PC-9 (cell line): ENCODE measurements at regions not wholly inside any gene's neighbourhood (a gene's known extent, or its start where the extent isn't known, plus 50 kb on each side); places are given as distances from the start of the nearest gene placed in this dataset.

Experiments used
- BruUV-seq: library from RNA; stranded (reverse); fragments of 400-500 nt; replicated peaks from 2 replicates; lab custom pipeline; 2021; lab: Mats Ljungman, UMichigan
- CTCF ChIA-PET: fragments of 300-600 bp; sonication (Branson Sonifier 250); formaldehyde crosslinking; loops from one replicate; lab custom pipeline; 2022; ENCODE audit warnings: antibody characterized with exemption; lab: Charles Lee
- POLR2A ChIA-PET: fragments of 300-600 bp; sonication (Branson Sonifier 250); formaldehyde crosslinking; loops from one replicate; lab custom pipeline; 2022; ENCODE audit warnings: antibody characterized with exemption; ENCODE audit not compliant: unreplicated experiment; lab: Charles Lee
- DNase-seq, 2 experiments: peaks; one replicate each; pipeline versions ENCODE4 v3.0.0 to v3.0.0-alpha.2; 2015 to 2022; ENCODE audit warnings: mixed read lengths in 1 of 2
- H2AFZ ChIP-seq: fragments of 200-600 bp; sonication (generic); 2 replicates; pipeline ENCODE4 v1.8.1; 2017; ENCODE audit warnings: antibody characterized with exemption
- H3F3A ChIP-seq: fragments of 200-600 bp; sonication (generic); 2 replicates; pipeline ENCODE4 v1.8.1; 2017; ENCODE audit warnings: antibody characterized with exemption, mild to moderate bottlenecking, low read depth; ENCODE audit not compliant: insufficient read depth
- H3K27ac ChIP-seq: fragments of 200-600 bp; sonication (generic); 2 replicates; pipeline ENCODE4 v1.6.1; 2016; ENCODE audit warnings: mixed run types
- H3K27me3 ChIP-seq: fragments of 200-600 bp; sonication (generic); 2 replicates; pipeline ENCODE4 v1.6.1; 2016; ENCODE audit warnings: low read depth, mixed run types; ENCODE audit not compliant: insufficient read depth
- H3K36me3 ChIP-seq: fragments of 200-600 bp; sonication (generic); 2 replicates; pipeline ENCODE4 v1.6.1; 2016; ENCODE audit warnings: low read depth, mixed run types
- H3K4me1 ChIP-seq: fragments of 200-600 bp; sonication (generic); replicated peaks from 2 replicates; pipeline ENCODE4 v1.6.1; 2016; ENCODE audit warnings: mixed run types; ENCODE audit not compliant: insufficient read depth
- H3K4me2 ChIP-seq: fragments of 200-600 bp; sonication (generic); 2 replicates; pipeline ENCODE4 v1.6.1; 2017; ENCODE audit warnings: mixed run types
- H3K4me3 ChIP-seq: fragments of 200-600 bp; sonication (generic); 2 replicates; pipeline ENCODE4 v1.6.1; 2016; ENCODE audit warnings: mixed run types
- H3K79me2 ChIP-seq: fragments of 200-600 bp; sonication (generic); 2 replicates; pipeline ENCODE4 v1.6.1; 2017; ENCODE audit warnings: low read depth, mixed run types
- H3K9me2 ChIP-seq: fragments of 200-600 bp; sonication (generic); 2 replicates; pipeline ENCODE4 v1.8.1; 2017; ENCODE audit warnings: mild to moderate bottlenecking; ENCODE audit not compliant: insufficient read depth
- H3K9me3 ChIP-seq: fragments of 200-600 bp; sonication (generic); 2 replicates; pipeline ENCODE4 v1.8.1; 2016; ENCODE audit warnings: low read depth; ENCODE audit not compliant: insufficient read depth
- H4K20me1 ChIP-seq: fragments of 200-600 bp; sonication (generic); 2 replicates; pipeline ENCODE4 v1.8.1; 2017; ENCODE audit not compliant: insufficient read depth
- EZH2 ChIP-seq: fragments of 200-600 bp; sonication (generic); IDR thresholded peaks from 2 replicates; pipeline ENCODE4 v1.8.0; 2017; ENCODE audit warnings: antibody characterized with exemption, low read depth
- intact Hi-C: fragments of 100-400 bp; cut with micrococcal nuclease; formaldehyde crosslinking; loops from one replicate; pipeline ENCODE4 v1.10.0; 2022; ENCODE audit not compliant: unreplicated experiment
- TF ChIP-seq, protein P1 (sequence below): fragments of 200-600 bp; sonication (generic); conservative IDR thresholded peaks from 2 replicates; pipeline ENCODE4 v1.6.1; 2017; ENCODE audit warnings: mixed run types, antibody characterized with exemption, mild to moderate bottlenecking, moderate library complexity

DNA sequence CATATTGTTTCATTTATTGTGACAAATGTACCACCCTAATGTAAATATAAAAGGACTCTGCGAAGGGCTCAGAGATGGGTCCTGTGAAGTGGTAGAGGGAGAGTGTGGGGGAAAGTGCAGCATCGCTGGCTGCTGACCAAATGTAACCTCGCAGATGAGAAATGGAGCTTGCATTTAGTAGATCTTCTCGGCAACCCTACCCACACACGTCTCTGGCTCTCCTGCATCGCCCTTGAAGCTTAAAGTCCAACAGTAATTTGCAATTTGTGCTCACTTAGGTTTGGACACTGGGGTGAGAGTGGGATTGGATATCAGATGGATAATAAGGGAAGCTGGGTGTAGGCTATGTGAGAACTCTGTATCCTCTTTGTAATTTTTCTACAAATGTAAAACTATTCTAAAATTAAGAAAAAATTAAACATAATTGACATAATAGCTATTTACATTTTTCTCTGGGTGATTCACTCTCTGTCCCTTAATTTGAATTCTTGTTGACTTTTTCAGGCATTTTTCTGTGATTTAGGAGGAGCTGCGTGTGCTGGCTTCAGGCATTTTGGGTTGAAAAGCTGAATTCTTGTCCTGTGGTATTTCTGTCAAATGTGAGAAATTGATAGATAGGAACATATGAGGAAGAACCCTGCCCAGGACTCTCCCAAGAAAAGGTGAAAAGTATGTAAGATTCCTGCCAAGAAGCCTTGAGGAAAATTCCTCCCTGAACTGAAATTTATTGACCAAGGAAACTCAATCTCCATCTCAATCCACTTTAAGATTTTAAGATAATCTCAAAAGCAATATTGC, 524.7 kb upstream of the MCTP2 start:
- intact Hi-C loops, result no loop called here
- POLR2A ChIA-PET, result no interaction called here
- H4K20me1 ChIP-seq, result no peaks in the 10 kb centered on the region
- no peaks in the 10 kb centered on the region for H3K9me3 ChIP-seq
- DNase-seq, result no peak
- no peak overlapping the region for H3K4me3 ChIP-seq
- H3K4me2 ChIP-seq, result no peak overlapping the region
- H3K27me3 ChIP-seq, result peaks cover 3% of the 10 kb centered on the region; the same call in 1 of the 2 replicates
- no peaks in the 10 kb centered on the region for H3F3A ChIP-seq
- H3K4me1 ChIP-seq, result no peaks in the 10 kb centered on the region
- H3K9me2 ChIP-seq, result no peaks in the 10 kb centered on the region
- no peak overlapping the region for H2AFZ ChIP-seq
- no TSS peak for BruUV-seq
- TF ChIP-seq, protein P1, sequence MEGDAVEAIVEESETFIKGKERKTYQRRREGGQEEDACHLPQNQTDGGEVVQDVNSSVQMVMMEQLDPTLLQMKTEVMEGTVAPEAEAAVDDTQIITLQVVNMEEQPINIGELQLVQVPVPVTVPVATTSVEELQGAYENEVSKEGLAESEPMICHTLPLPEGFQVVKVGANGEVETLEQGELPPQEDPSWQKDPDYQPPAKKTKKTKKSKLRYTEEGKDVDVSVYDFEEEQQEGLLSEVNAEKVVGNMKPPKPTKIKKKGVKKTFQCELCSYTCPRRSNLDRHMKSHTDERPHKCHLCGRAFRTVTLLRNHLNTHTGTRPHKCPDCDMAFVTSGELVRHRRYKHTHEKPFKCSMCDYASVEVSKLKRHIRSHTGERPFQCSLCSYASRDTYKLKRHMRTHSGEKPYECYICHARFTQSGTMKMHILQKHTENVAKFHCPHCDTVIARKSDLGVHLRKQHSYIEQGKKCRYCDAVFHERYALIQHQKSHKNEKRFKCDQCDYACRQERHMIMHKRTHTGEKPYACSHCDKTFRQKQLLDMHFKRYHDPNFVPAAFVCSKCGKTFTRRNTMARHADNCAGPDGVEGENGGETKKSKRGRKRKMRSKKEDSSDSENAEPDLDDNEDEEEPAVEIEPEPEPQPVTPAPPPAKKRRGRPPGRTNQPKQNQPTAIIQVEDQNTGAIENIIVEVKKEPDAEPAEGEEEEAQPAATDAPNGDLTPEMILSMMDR, result no peak
- no peak for TF ChIP-seq EZH2
- no peaks in the 10 kb centered on the region for H3K36me3 ChIP-seq
- no peaks in the 10 kb centered on the region for H3K79me2 ChIP-seq
- no peak overlapping the region for H3K27ac ChIP-seq
- CTCF ChIA-PET, result no interaction called here

DNA sequence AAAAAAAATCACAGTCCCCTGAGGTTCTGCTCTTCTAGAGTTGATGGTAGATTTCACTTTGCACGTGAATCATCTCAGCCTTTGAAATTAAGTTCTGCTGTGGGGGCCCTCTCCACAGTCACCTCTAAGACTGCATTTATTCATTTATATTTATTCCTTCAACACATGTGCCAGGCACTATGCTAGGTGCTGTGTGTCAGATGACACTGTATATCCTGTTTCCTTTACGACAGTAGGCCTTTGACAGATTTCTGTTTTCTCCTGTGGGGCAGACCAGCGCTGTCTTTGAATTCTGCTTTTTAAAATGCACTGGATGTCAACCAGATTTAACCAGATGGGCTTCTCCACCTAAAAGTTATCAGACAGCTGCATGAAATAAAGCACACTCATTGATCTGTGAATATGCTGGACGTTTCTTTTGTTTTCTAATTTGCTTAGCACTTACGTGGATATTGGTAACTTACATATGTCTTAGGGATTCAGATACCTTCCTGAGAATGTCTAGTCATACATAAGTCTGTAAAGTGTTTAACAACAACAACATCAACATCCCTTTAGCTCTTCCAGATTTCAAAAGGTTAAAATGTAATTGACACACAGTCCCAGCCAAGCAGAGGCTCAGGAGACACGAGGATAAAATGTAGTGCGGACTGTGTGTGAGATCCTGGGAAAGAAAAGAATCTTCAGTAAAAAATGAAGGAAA, 525.5 kb upstream of the MCTP2 start:
- H3F3A ChIP-seq, result no peaks in the 10 kb centered on the region
- H3K4me1 ChIP-seq, result no peaks in the 10 kb centered on the region
- ChIA-PET CTCF (no interaction called here), POLR2A (no interaction called here)
- H3K36me3 ChIP-seq, result no peaks in the 10 kb centered on the region
- no peak overlapping the region for H3K27ac ChIP-seq
- H3K27me3 ChIP-seq, result peaks cover 3% of the 10 kb centered on the region; the same call in 1 of the 2 replicates
- intact Hi-C loops, result no loop called here
- no peaks in the 10 kb centered on the region for H3K9me3 ChIP-seq
- DNase-seq, result no peak
- H3K4me2 ChIP-seq, result no peak overlapping the region
- H2AFZ ChIP-seq, result no peak overlapping the region
- H3K4me3 ChIP-seq, result no peak overlapping the region
- H3K9me2 ChIP-seq, result no peaks in the 10 kb centered on the region
- no TSS peak for BruUV-seq
- no peaks in the 10 kb centered on the region for H4K20me1 ChIP-seq
- TF ChIP-seq, protein P1, result no peak
- TF ChIP-seq EZH2, result no peak
- no peaks in the 10 kb centered on the region for H3K79me2 ChIP-seq

DNA sequence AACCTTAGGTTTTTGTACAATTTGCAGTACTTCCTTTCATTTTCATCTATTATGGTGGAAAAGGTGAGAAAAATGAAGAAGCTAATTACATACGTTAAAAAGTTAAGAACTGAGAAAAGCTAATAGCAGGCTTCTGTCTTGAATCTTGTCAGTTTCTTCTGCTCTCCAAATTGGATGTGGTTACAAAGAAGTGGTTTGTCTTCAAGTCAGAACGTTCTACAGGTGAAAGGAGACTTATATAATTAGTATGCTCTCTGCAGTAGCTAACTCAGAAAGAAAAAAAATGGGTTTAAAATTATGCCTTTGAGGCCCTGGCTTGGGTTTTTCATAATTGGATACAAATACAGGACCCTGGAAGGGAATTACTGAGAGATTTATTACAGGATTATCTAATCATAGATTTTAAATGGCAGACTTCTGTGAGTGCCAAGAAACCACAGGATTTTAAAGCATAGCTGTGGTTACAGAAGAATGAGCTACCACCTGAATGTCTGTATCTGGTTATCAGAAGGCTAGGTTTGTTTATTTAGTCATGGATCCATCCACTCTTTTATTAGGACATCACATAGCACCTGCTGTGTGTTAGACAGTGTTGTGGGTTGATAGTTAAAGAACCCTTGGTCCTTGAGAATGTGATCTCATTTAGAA, 528.1 kb upstream of the MCTP2 start:
- ChIA-PET POLR2A (no interaction called here), CTCF (no interaction called here)
- Histone ChIP-seq H3K9me2 (no peaks in the 10 kb centered on the region), H3K36me3 (no peaks in the 10 kb centered on the region), H3K27me3 (peaks cover 3% of the 10 kb centered on the region; the same call in 1 of the 2 replicates), H3K27ac (no peak overlapping the region), H3K9me3 (no peaks in the 10 kb centered on the region), H2AFZ (no peak overlapping the region), H3K79me2 (no peaks in the 10 kb centered on the region), H3K4me3 (no peak overlapping the region), H4K20me1 (no peaks in the 10 kb centered on the region), H3F3A (no peaks in the 10 kb centered on the region), H3K4me2 (no peak overlapping the region), H3K4me1 (no peaks in the 10 kb centered on the region)
- TF ChIP-seq, protein P1, result no peak
- TF ChIP-seq EZH2, result no peak
- no TSS peak for BruUV-seq
- DNase-seq, result no peak
- intact Hi-C loops, result no loop called here
